WTC11 (cell line): ENCODE measurements at regions not wholly inside any gene's neighbourhood (a gene's known extent, or its start where the extent isn't known, plus 50 kb on each side); places are given as distances from the start of the nearest gene placed in this dataset.

ENCODE experiments used
- ATAC-seq: fragments of 200-7000 bp; cut with Tn5 transposase; 2 replicates; pipeline ENCODE4 v1.10.0; 2021; ENCODE audit warnings: mild to moderate bottlenecking, moderate library complexity
- CTCF ChIA-PET: fragments of 300-600 bp; sonication (Branson Sonifier 250); formaldehyde crosslinking; loops from one replicate; lab custom pipeline; 2021; ENCODE audit warnings: antibody characterized with exemption; lab: Charles Lee
- POLR2A ChIA-PET: fragments of 350-600 bp; sonication (Branson Sonifier 250); formaldehyde crosslinking; loops from one replicate; lab custom pipeline; 2021; ENCODE audit warnings: antibody characterized with exemption; lab: Charles Lee
- DNase-seq: peaks from one replicate; pipeline ENCODE4 v3.0.0; 2021; ENCODE audit warnings: low spot score
- H3K27ac Mint-ChIP-seq: 2 replicates; pipeline ENCODE4 v1.8.0; 2021; ENCODE audit warnings: mixed read lengths
- H3K27me3 Mint-ChIP-seq: 2 replicates; pipeline ENCODE4 v1.8.0; 2021; ENCODE audit warnings: low read depth, mild to moderate bottlenecking, moderate library complexity, mixed read lengths
- H3K36me3 Mint-ChIP-seq: 2 replicates; pipeline ENCODE4 v1.8.0; 2021; ENCODE audit warnings: mixed read lengths
- H3K4me1 Mint-ChIP-seq: 2 replicates; pipeline ENCODE4 v1.8.0; 2022; ENCODE audit warnings: mixed read lengths
- H3K4me3 Mint-ChIP-seq: 2 replicates; pipeline ENCODE4 v1.8.0; 2021; ENCODE audit warnings: mild to moderate bottlenecking, moderate library complexity, mixed read lengths
- H3K9me3 Mint-ChIP-seq: 2 replicates; pipeline ENCODE4 v1.8.0; 2021; ENCODE audit warnings: mixed read lengths
- ATF1 ChIP-seq: sonication (generic); formaldehyde crosslinking; IDR thresholded peaks from 2 replicates; pipeline ENCODE4 v1.8.1; 2023; ENCODE audit warnings: mild to moderate bottlenecking, moderate library complexity, missing genetic modification reagents
- E2F5 ChIP-seq: sonication (generic); formaldehyde crosslinking; IDR thresholded peaks from 2 replicates; pipeline ENCODE4 v1.8.1; 2022; ENCODE audit warnings: mild to moderate bottlenecking, moderate library complexity, missing genetic modification reagents
- EMX1 ChIP-seq: fragments of 250-450 bp; sonication (Bioruptor Pico); IDR thresholded peaks from 2 replicates; pipeline ENCODE4 v1.8.0; 2021; ENCODE audit warnings: mild to moderate bottlenecking
- FOXK1 ChIP-seq: sonication (generic); formaldehyde crosslinking; IDR thresholded peaks from 2 replicates; pipeline ENCODE4 v1.8.0; 2022; ENCODE audit warnings: mild to moderate bottlenecking, moderate library complexity, missing genetic modification reagents
- GTF2I ChIP-seq: fragments of 250-450 bp; sonication (Bioruptor Pico); conservative IDR thresholded peaks from 2 replicates; pipeline ENCODE4 v1.4.0; 2021; ENCODE audit warnings: mild to moderate bottlenecking
- KAT7 ChIP-seq: sonication (generic); formaldehyde crosslinking; IDR thresholded peaks from 2 replicates; pipeline ENCODE4 v1.8.1; 2023; ENCODE audit warnings: missing genetic modification reagents, mild to moderate bottlenecking, borderline replicate concordance
- MAX ChIP-seq: sonication (generic); formaldehyde crosslinking; IDR thresholded peaks from 2 replicates; pipeline ENCODE4 v1.8.0; 2022; ENCODE audit warnings: mild to moderate bottlenecking, missing genetic modification reagents
- NFE2L1 ChIP-seq: sonication (generic); formaldehyde crosslinking; IDR thresholded peaks from 2 replicates; pipeline ENCODE4 v1.8.1; 2023; ENCODE audit warnings: missing genetic modification reagents
- NFYB ChIP-seq: sonication (generic); formaldehyde crosslinking; conservative IDR thresholded peaks from 2 replicates; pipeline ENCODE4 v1.8.0; 2022; ENCODE audit warnings: low read depth, missing genetic modification reagents
- NR1H2 ChIP-seq: sonication (generic); formaldehyde crosslinking; IDR thresholded peaks from 2 replicates; pipeline ENCODE4 v1.9.0; 2021; ENCODE audit warnings: mild to moderate bottlenecking, moderate library complexity, missing genetic modification reagents
- PREB ChIP-seq: sonication (generic); formaldehyde crosslinking; IDR thresholded peaks from 2 replicates; pipeline ENCODE4 v1.8.1; 2022; ENCODE audit warnings: mild to moderate bottlenecking, missing genetic modification reagents, moderate library complexity, borderline replicate concordance
- RELA ChIP-seq: sonication (generic); formaldehyde crosslinking; IDR thresholded peaks from 2 replicates; pipeline ENCODE4 v1.8.1; 2022; ENCODE audit warnings: missing genetic modification reagents, mild to moderate bottlenecking, borderline replicate concordance
- SOX15 ChIP-seq: fragments of 250-450 bp; sonication (Bioruptor Pico); IDR thresholded peaks from 2 replicates; pipeline ENCODE4 v1.9.0; 2021; ENCODE audit warnings: mild to moderate bottlenecking
- TCF7 ChIP-seq: sonication (generic); formaldehyde crosslinking; IDR thresholded peaks from 2 replicates; pipeline ENCODE4 v1.8.0; 2022; ENCODE audit warnings: mild to moderate bottlenecking, low read depth, missing genetic modification reagents, moderate library complexity
- ZMAT4 ChIP-seq: fragments of 250-450 bp; sonication (Bioruptor Pico); IDR thresholded peaks from 2 replicates; pipeline ENCODE4 v1.9.0; 2021; ENCODE audit warnings: mild to moderate bottlenecking
- ZNF232 ChIP-seq: sonication (generic); formaldehyde crosslinking; IDR thresholded peaks from 2 replicates; pipeline ENCODE4 v1.8.0; 2022; ENCODE audit warnings: mild to moderate bottlenecking, missing genetic modification reagents
- ZNF263 ChIP-seq: sonication (generic); formaldehyde crosslinking; IDR thresholded peaks from 2 replicates; pipeline ENCODE4 v1.8.1; 2022; ENCODE audit warnings: low read depth, mild to moderate bottlenecking, moderate library complexity, missing genetic modification reagents
- ZNF425 ChIP-seq: fragments of 250-450 bp; sonication (Bioruptor Pico); conservative IDR thresholded peaks from 2 replicates; pipeline ENCODE4 v1.9.0; 2021; ENCODE audit warnings: mild to moderate bottlenecking
- TF ChIP-seq, protein P1 (sequence below): sonication (generic); formaldehyde crosslinking; IDR thresholded peaks from 2 replicates; pipeline ENCODE4 v1.8.1; 2023; ENCODE audit warnings: mild to moderate bottlenecking, moderate library complexity, missing genetic modification reagents
- TF ChIP-seq, protein P2 (sequence below): sonication (generic); formaldehyde crosslinking; IDR thresholded peaks from 2 replicates; pipeline ENCODE4 v1.8.1; 2022; ENCODE audit warnings: missing genetic modification reagents, borderline replicate concordance

DNA sequence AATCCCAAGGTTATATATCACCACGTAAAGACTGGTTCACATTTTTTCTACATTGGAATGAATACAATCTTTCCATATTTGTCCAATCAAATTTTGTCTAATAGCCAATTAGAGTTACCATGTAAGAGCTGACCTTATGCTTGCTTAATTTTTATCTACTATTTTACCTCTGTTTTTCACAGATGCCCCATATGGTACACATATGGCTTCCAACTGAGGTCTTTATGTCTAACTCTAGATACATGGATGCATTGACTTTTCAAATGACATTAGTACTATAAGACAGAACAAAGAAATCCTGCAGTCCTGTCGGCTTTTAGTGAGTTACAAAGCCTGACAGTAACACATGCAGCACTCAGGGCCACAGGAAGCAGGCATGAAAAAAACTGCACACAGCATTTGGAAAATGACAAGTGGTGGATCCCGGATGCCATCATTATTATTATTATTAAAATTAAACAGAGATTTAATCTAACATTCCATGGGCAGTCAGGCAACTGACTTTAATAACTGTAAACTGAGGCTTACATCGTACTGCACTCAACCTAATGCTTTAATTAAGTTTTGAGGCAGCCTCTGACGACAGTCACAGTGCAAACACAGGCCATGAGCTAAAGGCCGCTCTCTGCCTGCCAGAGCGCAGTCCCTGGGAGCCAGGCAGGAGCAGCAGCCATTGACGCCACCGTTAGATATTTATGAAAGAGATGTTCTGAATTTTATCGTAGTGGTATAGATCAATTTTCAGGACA is 113.9 kb upstream of the TMCO5A start (continued):
- TF ChIP-seq PREB (CRISPR knock-in tag), result no peak
- TF ChIP-seq MAX, result no peak

GRCh38 chr15:37823601-37824275 is 110.7 kb upstream of the TMCO5A start:
- Mint-ChIP-seq H3K36me3 (no peaks in the 10 kb centered on the region), H3K4me3 (no peak overlapping the region), H3K4me1 (no peaks in the 10 kb centered on the region), H3K27me3 (peaks cover 3% of the 10 kb centered on the region; the same call in 1 of the 2 replicates), H3K9me3 (no peaks in the 10 kb centered on the region), H3K27ac (no peak overlapping the region)
- POLR2A ChIA-PET, result no interaction called here
- TF ChIP-seq SOX15 (CRISPR knock-in tag) (no peak), NFYB (CRISPR knock-in tag) (no peak), ZMAT4 (CRISPR knock-in tag) (no peak), FOXK1 (CRISPR knock-in tag) (no peak), RELA (CRISPR knock-in tag) (no peak), ZNF263 (no peak), ZNF425 (CRISPR knock-in tag) (no peak), NFE2L1 (CRISPR knock-in tag) (no peak)
- DNase-seq (no peak), ATAC-seq (peak; percentile 72)
- CTCF ChIA-PET, result interaction anchor here (1.0 kb wide), 1 partner anchor 52 kb away, joined by 3 read pairs; no protein-coding TSS in a partner anchor

DNA sequence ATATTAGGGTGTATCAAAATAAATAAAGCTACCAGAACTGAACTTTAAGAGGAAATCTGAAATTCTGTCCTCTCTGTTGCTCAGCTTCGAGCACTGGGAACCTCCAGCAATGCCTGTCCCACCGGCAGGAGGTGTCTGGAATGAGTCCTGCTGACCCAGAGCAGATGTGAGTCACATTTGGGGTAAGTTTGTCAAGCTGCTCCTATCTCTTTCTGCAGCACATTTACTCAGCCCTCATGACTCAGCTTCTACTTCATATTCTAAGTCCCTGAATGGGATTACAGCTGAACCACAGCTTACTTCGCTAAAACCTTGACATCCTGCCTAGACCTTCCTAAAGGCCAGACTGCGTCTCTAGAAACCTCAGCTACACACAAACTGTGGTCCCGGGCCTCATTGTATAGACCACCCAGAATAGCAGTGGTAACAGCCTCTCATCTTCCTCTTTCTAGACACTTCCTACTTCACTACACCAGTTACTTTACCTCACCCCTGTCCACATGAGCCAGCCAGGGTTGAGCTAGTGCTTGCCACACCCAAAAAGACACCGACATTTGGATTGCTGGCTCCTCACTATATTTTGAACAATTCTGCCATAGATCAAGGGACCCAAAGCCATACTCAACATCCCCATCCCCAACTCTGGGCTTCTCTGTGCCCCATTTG is 109.6 kb upstream of the TMCO5A start:
- Mint-ChIP-seq H3K4me1 (no peaks in the 10 kb centered on the region), H3K36me3 (no peaks in the 10 kb centered on the region), H3K9me3 (no peaks in the 10 kb centered on the region), H3K27me3 (peaks cover 3% of the 10 kb centered on the region; the same call in 1 of the 2 replicates), H3K4me3 (no peak overlapping the region), H3K27ac (no peak overlapping the region)
- no peak for ATAC-seq
- CTCF ChIA-PET, result interaction anchor here (0.7 to 1.2 kb wide), 4 partner anchors 12 to 67 kb away, joined by 3 to 6 read pairs (median 4); no protein-coding TSS in a partner anchor
- DNase-seq, result no peak
- no peak for TF ChIP-seq ZMAT4 (CRISPR knock-in tag)
- TF ChIP-seq, protein P1, sequence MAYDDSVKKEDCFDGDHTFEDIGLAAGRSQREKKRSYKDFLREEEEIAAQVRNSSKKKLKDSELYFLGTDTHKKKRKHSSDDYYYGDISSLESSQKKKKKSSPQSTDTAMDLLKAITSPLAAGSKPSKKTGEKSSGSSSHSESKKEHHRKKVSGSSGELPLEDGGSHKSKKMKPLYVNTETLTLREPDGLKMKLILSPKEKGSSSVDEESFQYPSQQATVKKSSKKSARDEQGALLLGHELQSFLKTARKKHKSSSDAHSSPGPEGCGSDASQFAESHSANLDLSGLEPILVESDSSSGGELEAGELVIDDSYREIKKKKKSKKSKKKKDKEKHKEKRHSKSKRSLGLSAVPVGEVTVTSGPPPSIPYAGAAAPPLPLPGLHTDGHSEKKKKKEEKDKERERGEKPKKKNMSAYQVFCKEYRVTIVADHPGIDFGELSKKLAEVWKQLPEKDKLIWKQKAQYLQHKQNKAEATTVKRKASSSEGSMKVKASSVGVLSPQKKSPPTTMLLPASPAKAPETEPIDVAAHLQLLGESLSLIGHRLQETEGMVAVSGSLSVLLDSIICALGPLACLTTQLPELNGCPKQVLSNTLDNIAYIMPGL, result no peak
- no peak for TF ChIP-seq ATF1 (CRISPR knock-in tag)
- TF ChIP-seq NR1H2 (CRISPR knock-in tag), result no peak
- no peak for TF ChIP-seq GTF2I (CRISPR knock-in tag)
- no peak for TF ChIP-seq ZNF263
- TF ChIP-seq ZNF232, result no peak
- TF ChIP-seq EMX1 (CRISPR knock-in tag), result no peak
- no peak for TF ChIP-seq TCF7
- TF ChIP-seq, protein P2, sequence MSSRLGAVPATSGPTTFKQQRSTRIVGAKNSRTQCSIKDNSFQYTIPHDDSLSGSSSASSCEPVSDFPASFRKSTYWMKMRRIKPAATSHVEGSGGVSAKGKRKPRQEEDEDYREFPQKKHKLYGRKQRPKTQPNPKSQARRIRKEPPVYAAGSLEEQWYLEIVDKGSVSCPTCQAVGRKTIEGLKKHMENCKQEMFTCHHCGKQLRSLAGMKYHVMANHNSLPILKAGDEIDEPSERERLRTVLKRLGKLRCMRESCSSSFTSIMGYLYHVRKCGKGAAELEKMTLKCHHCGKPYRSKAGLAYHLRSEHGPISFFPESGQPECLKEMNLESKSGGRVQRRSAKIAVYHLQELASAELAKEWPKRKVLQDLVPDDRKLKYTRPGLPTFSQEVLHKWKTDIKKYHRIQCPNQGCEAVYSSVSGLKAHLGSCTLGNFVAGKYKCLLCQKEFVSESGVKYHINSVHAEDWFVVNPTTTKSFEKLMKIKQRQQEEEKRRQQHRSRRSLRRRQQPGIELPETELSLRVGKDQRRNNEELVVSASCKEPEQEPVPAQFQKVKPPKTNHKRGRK (CRISPR knock-in tag), result no peak
- no peak for TF ChIP-seq KAT7 (CRISPR knock-in tag)
- no peak for TF ChIP-seq E2F5 (CRISPR knock-in tag)
- POLR2A ChIA-PET, result interaction anchor here (0.6 to 0.7 kb wide), 2 partner anchors 88 to 594 kb away, joined by 3 to 5 read pairs; no protein-coding TSS in a partner anchor
